Retinal pigment epithelial cell (primary cell): ENCODE measurements at regions not wholly inside any gene's neighbourhood (a gene's known extent, or its start where the extent isn't known, plus 50 kb on each side); places are given as distances from the start of the nearest gene placed in this dataset.

Source experiments
- DNase-seq: peaks from one replicate; pipeline ENCODE4 v3.0.0-alpha.2; 2010; ENCODE audit warnings: low read depth
- H3K4me3 ChIP-seq: 2 replicates; pipeline ENCODE4 v1.5.1; 2011; ENCODE audit warnings: mild to moderate bottlenecking, low read length, control low read depth, moderate library complexity
- CTCF ChIP-seq: conservative IDR thresholded peaks from 2 replicates; pipeline ENCODE4 v1.5.1; 2011; ENCODE audit warnings: low read depth, low read length, control low read depth, inconsistent platforms

- TF ChIP-seq CTCF: no peak
- no peak for DNase-seq
- H3K4me3 ChIP-seq: no peak overlapping the region
Measured at GRCh38 chr7:155874411-155874810, 62.1 kb upstream of the SHH start.

DNA sequence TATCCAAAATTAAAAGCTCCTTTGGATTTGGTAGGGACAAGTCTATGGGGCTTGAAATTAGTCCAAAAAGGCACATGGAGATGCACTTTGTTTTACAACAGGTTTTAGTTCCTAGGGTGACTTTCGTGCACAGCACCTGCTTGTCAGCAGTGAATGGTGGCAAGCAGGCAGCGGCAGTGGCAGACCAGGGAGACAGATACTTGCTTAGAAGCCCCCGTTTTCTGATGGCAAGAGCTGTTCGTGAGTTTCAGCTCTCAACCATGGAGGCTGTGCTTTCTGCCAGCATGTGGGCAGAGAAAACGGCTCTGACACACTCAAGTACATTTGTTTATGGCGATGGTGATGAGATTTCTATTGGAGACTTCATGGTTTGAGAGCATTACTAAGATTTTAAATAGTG lies 61.7 kb upstream of the SHH start:
- H3K4me3 ChIP-seq: no peak overlapping the region
- no peak for DNase-seq
- no peak for TF ChIP-seq CTCF

GRCh38 chr7:155872678-155873369 lies 60.6 kb upstream of the SHH start:
- no peak for DNase-seq
- TF ChIP-seq CTCF: no peak
- no peak overlapping the region for H3K4me3 ChIP-seq

DNA sequence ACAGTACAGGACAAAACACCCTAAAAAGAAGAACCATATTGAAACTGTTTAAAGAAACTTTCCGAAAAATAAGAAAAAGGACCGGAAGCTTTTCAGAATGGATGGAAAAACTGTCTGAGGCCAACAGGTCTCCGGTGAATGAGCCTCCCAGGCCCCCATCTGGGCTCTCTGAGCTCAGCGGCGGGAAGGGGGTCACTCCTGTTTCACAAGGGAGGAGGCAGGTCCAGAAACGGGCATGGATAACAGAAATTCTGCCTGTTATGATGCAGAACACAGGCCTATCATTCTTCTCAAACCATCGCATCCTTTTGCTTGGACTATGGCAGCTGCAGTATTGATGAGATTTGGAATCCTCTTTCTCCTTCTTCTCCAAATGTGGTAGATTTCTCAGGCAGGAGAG lies 58.9 kb upstream of the SHH start:
- H3K4me3 ChIP-seq: no peak overlapping the region
- DNase-seq: no peak
- TF ChIP-seq CTCF: no peak

DNA sequence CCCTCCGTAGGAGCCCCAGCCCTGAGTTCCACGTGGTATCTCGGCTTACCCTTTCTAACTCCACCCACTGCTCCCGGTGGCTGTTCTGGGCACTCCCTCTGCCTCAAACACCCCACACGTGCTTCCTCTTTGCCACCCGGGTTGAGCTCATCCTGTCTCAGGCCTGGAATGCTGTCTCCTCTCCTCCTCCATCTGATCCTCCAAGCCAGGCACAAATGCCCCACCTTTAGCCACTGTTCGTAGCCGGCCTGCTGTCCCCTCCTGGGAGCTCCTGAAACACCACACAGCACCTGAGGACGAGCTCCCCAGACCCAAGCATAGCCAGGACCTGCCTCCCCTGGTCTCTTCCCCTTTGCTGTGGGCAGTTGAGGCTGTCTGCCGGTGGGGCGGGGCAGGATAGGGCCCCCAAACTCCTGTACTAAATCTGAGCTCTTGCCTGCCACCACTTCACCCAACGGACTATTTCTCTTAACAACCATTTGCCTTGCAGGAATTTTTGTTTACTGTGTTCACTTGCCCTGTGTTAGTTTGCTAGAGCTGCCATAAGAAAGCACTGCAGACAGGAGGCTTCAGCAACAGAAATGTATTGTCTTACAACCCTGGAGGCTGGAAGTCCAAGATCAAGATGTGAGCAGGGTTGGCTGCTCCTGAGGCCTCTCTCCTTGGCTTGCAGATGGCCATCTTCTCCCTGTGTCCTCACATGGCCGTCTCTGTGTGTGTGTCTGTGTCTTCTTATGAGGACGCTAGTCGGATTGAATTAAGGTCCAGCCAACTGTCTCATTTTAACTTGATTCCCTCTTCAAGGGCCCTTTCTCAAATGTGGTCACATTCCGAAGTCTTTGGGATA lies 58.3 kb upstream of the SHH start:
- no peak for DNase-seq
- TF ChIP-seq CTCF: no peak
- no peak overlapping the region for H3K4me3 ChIP-seq

- no peak overlapping the region for H3K4me3 ChIP-seq
- no peak for DNase-seq
- TF ChIP-seq CTCF: no peak
Measured at GRCh38 chr7:155869784-155870076, 57.5 kb upstream of the SHH start.
